DLD1 (cell line): ENCODE measurements at regions not wholly inside any gene's neighbourhood (a gene's known extent, or its start where the extent isn't known, plus 50 kb on each side); places are given as distances from the start of the nearest gene placed in this dataset.

Source experiments
- in situ Hi-C: cut with HindIII; loops from 2 replicates; pipeline ENCODE4 v1.10.0; 2017; ENCODE audit warnings: low sequenced_read_pairs

DNA sequence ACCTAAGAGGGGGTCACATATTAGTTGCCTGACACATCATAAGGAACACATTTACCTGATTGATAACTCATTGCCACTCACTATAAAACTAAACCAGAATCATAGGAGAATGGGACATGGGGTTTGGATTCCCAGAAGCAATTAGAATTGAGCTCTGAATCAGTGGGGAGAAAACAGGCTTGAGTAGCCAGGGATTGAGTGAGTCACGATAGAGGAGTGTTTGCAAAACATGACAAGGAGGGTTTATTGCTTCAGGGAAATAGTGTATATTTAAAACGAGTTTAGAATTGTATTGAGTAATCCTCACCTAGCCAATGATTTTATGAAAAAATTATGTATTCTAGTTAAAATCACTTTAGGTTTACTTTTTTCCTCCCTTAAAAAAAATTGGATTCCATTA lies 101.1 kb upstream of the THRB start:
- in situ Hi-C loops, result no loop called here

DNA sequence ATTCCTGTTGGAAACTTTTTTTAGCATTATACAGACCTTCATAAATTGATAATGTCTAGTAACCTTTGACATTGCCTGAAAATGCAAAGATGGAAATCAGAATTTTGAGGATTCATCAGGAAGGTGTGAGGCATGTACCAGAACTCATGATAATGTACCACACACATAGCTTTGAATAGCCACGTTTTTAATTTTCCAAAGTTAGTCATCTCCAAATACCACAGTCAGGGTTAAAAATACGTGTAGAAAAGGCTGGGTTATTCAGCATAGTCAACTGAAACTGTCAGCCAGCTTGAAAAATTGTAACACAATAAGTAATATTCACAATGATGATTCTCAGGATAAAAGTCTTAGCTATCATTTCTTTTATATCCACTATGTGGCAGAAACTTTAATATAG lies 102.0 kb upstream of the THRB start:
- in situ Hi-C loops, result no loop called here

DNA sequence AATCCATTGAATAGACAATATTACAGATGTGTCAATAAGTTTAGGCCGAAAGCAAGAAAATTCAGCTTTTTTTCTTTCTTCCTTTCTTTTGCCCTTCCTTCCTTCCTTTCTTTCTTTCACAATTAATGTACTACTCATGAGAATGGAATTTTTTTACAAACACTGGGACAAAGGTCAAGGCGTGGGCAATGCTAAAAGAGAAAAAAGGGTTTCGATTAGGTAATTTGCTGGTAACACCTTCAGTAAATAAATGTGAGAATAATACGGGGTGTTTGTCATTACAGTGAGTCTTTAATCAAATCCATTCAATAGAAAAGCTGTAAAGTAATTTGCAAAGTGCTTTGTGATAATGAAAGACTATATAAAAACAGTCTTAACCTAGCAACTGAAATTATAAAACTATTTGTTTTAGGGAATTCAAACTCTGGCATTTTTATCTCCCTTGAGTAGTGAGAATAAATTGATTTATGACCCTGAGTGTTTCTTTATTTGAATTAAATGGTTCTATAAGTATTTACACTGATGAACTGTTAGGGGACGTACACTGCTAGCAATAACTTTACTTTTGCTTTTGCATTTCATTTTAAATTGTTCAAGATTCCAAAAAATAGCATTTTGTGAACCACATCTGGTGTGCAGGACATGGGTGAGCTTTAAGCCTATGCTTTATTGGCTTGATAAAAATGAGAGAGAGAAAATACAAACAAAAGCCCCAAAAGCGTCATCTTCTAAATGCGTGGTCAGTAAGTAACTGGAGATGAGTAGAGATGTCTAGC lies 104.2 kb upstream of the THRB start:
- in situ Hi-C loops, result no loop called here

DNA sequence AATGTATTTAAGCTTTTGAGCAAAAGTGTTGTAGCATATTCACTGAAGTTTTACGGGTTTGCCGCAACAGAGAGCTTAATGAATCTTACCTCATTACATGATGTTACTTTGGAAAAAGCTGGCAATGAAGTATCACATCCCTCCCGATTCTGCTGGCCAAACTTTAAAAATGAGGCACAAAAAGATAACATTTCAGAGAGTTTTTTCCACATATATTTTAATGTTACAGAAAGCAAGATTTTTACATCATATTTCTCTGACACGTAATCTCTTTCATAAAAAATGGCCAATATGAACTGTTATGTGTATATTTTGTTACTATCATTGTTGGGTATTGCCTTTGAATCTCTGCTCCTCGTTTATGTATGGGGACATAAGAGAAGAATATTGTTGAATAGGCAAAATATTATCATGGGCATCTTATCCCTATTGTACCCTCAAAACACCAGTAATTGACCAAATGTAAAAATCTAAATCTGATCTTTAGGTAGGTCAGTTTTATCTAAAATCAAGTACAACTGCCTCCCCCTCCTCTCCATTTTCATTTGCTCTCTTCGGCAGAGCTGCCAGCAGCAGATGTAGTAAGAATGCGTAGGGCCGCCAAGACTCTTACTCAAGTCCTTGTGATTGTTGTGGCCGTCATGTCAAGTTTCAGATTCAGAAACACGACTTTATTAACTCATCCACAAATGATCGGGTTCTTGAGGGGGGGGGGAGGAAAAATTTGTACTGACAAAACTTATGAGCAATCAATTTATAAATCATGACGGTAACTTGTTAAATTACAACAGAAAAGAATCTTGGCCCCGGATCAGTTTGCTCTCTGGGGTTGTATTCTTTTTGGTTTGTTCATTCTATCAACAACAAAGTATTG lies 106.7 kb upstream of the THRB start:
- in situ Hi-C loops, result no loop called here

DNA sequence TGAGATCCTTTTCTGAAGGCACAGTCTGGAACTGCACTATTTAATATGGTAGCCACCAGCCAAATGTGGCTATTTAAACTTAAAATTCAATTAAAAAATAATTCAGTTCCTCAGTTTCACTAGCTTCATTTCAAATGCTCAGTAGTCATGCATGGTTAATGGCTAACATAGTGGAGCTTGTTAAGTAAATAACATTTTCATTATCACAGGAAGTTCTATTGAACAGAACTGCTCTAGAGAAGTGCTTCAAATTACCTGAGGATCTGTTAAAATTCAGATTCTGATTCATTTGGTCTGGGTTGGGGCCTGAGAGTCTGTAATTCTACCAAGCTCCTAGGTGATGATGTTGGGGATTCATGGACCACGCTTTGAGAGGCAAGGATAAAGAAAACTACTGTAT lies 109.6 kb upstream of the THRB start:
- in situ Hi-C loops, result no loop called here

DNA sequence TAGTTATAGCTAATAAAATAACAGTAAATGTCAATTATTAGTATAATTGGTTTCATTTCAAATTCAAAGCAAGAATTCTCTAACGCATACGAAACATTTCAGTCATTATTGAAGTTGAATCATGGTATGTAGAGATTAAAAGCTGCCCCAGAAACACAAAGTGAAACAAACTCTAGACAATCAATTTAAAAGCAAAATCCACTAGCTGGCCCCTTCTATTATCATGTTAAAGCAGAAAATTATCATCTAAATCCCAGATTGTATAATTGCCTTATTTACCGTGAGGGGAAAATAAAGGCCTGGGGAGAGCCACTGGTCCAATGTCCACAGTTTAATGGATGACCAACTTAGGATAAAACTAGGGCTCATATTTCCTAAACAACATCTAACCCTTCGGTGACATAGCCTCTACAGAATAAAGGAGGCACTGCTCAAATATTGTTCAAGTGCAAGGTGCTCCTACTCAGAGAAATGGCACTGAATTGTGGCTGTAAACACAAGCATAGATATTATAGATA lies 110.9 kb upstream of the THRB start:
- in situ Hi-C loops, result no loop called here

DNA sequence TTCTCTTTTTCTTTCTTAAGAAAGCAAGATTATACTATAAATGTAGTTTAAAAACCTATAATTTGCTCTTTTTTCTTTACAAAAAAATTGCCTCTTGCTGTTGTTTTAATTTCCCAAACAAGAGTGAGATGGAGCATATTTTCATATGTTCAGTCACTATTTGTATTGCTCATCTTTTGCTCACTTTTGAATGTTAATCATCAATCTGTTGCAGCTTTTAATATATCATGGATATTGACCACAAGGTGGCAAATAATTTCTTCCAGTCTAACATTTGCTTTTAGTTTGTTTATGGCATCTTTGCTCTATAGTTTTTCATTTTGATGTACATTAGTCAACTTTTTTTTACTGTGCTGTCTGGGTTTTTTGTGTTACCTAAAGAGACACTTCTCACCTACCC lies 112.6 kb upstream of the THRB start:
- in situ Hi-C loops, result no loop called here

DNA sequence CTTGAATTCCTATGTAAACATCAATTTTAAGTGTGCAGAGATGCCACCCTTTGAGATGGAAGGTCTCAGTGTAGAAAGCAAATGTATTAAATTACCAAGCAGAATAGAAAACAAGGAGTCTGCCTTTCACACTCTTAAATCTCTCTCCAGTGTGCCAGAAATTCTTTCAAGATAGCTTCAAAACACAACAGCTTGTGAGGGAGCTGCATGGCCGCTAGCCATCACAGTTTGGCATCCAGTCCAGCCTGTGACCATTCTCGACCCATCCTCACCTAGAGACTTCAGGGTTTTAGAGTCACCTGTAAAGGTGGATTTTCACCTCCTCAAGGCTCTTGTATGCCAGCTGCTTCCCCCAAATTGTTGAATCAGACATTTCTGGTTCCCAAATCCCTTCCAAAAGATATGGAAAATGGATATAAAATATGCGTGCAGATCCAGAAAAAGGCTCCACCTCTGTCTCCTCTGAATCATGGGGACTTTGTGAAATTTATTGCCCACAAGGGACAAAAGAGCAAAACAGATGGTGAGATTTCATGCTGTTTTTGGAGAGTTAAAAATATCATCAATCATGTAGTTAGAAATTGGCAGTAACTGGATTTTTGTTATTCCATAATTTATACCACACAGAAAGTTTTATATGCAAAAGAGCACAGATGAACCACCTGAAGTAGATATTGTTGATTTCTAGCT lies 114.2 kb upstream of the THRB start:
- in situ Hi-C loops, result no loop called here

DNA sequence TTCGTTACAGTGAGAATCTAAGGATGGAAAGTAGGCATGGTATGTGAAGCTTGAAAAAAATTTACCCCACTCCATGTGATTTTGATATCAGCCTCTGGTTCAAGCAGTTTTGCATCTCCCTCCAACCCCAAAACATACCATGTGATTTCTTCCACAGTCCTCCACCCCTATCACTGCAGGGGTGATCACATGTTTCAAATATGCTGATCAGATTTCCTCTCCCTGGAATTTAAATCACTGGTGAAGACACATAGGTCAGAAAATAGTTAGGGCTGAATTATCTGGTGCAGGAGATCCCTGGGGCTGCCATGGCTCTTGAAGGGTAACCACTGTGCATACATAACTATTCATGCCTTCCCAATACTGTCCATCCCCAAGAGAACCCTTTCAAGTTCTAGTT lies 119.7 kb upstream of the THRB start:
- in situ Hi-C loops, result no loop called here

DNA sequence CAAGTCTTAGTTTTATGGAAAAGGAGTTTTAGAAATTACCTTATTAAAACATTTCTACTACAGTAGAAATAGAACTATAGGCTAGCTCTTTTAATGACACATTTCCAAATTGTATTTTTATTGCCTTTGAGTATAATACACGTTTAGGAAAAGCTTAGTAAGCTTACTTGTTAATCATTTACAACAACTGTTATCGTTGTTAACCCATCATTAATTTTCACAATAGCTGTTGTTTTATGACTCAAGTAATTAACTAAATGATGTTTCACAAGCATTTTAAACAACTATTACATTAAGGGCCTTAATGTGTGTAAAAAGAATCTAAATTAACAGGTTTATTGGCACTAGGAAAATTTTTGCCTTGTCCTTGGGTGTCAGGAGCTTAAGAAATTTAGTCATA lies 120.5 kb upstream of the THRB start:
- in situ Hi-C loops, result no loop called here

DNA sequence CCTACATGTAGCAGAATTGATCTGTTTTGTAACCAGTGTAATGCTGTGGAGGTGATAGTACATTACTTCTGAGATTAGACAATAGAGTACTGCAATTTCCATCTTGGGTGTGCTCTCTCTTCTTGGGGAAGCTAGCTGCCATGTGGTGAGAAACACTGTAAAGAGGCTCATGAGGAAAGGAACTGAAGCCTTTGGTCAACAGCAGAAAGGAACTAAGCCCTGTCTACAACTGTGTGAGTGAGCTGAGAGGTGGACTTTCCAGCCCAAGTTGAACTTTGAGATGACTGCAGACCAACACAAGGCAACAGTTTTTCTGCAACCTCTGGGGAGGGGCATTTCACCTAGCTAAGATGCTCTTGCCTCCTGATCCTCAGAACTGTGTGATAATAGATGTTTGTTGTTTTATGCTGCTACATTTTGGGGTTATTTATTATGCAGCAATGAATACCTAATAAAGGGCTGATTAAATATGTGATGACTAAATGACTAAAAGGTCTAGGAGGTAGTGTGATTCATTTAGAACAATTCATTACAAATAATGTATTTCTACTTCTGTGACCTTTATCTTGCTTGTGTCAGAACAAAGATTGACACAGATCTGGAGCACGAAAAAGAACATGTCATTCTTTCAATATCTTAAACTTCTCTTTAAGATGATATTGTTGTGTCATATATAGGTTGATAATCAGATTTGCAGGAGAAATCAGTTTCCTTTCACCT lies 121.6 kb upstream of the THRB start:
- in situ Hi-C loops, result no loop called here

DNA sequence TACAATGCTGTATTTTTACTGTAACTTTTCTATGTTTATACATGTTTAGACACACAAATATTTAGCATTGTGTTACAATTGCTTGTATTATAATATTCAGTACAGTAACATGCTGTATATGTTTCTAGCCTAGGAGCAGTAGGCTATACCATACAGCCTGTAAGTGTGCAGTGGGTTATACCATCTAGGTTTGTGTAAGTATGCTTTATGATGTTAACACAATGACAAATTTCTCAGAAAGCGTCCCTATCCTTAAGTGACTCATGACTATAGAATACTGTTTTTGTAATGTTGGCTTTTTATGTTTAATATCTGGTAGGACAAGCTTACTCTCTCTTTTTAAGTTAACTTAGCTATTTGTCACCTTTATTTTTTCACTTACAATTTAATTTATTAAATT lies 127.5 kb upstream of the THRB start:
- in situ Hi-C loops, result loop anchor here (5.0 kb wide), 1 partner anchor 360 kb away; no protein-coding TSS in a partner anchor

DNA sequence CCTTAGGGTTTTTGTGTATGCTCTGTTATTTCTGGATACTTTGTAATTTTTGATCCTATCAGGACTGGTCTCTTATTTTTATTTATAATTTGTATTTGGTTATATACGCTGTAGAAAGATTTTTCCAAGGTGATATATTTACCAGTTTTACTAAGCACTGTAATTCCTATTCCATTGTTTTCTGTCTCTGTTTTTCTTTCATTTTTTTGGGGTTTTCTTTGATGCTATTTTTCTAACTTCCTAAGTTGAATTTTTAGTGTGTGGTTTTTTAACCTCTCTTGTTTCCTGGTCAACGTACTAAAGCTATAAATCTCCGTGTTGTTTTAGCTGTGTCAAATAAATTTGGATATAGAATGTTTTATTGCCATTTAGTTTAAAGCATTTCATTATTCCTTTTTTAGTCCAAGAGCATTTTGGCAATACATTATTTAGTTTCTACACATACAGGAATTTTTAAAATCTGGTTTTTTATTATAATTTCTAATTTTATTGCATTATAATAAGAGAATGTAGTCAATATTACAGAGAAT lies 128.1 kb upstream of the THRB start:
- in situ Hi-C loops, result loop anchor here (5.0 kb wide), 1 partner anchor 360 kb away; no protein-coding TSS in a partner anchor

DNA sequence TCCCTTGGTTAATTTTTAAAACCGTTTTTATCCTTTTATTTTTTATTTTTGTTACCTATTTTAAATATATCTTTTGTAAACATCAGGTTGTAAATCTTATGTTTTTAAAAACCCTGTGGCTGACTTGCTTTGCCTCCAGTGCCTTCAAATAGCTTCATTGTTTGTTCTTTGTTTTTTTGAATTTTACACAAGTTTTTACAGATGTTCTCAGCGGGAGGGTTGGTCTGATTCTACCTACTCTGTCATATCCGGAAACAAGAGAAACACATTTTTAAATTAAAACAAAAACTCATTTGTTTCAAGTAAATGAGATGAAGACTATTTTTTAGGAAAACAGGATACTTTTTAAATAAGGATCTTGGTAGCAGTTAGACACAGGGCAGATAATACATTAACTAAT lies 129.0 kb upstream of the THRB start:
- in situ Hi-C loops, result loop anchor here (5.0 kb wide), 1 partner anchor 361 kb away; no protein-coding TSS in a partner anchor

DNA sequence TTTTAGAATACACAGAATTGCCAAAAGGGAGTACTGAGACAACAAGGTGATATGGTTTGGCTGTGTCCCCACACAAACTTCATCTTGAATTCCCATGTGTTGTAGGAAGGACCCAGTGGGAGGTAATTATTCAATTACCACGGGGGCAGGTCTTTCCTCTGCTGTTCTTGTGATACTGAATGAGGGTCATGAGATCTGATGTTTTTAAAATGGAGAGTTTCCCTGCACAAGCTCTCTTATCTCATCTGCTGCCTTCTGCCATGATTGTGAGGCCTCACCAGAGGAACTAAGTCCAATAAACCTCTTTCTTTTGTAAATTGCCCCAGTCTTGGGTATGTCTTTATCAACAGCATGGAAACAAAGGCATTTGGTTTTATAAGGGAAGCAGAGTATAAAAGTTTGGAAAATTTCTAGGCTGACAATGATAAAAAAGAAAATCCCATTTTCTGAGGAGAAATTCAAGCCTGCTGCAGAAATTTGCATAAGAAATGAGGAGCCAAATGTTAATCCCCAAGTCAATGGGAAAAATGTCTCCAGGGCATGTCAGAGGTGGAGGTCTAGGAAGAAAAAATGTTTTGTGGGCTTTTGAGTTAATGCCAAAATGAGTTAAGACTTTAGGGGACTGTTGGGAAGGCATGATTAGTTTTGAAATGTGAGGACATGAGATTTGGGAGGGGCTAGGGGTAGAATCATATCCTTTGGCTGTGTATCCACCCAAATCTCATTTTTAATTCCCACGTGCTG lies 130.5 kb upstream of the THRB start:
- in situ Hi-C loops, result loop anchor here (5.0 kb wide), 1 partner anchor 363 kb away; no protein-coding TSS in a partner anchor

DNA sequence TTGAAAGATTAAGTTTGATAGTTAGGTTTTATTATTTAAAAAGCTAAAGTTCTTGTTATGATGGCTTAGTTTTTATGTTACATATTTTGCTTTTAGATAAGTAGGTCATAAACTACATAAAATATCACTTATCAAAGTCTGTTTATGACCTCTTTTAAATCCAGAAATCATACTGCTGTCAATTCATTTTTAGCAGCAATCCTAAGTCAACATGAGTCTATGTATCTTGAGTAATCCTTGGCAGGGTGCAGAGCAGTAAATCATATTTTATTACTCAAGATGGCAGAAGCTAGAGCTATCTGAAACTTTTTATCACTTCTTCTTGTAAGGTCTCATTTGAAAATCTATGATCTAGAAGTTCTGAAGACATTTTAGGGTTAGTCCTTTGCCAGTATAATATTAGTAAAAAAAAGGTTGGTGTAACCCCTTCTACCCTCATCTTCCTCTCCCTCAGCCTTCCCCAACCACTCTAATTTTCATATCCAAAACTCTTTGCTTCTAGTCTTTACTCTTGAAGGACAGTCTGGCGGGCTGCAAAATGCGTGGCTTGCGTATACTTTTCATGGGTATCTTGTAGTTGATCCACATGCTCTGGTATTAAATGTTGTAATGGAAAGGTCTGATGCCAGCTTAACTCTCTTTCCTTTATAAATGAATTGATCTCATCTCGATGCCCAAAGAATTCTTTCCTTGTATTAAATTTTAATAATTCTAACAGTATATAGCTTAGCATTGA lies 134.0 kb upstream of the THRB start:
- in situ Hi-C loops, result no loop called here

DNA sequence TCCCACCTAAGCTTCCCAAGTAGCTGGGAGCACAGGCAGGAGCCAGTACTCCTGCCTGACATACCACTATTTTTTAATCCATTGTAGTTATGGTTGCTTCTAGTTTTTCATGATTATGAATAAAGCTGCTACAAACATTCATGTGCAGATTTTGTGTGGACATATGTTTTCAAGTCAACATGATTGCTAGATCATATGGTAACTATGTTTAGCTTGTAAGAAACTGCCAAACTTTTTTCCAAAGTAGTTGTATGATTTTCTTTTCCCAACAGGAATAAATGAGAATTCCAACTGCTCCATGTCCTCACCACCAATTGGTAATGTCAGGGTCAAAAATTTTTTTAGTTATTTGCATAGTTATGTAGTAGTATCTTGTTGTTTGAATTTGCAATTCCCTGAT lies 136.8 kb upstream of the THRB start:
- in situ Hi-C loops, result no loop called here

DNA sequence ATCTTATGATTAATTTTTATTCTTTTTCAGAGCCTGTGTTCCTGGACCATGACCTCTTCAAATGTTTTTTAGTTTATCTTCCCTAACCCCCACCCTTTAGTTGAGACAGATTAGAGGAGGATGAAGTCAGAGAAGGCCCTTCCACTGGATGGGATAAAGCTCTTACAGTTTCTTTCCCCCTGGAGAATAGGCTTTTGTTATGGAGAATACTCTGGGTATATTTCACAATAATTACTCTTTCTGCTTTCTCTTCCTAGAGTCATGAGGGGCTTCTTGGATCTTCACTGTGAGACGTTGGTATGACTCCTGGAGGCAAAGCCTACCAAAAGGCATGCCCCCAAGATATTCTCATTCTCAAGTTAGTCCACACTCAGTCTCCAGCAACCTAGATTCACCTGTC lies 144.4 kb upstream of the THRB start:
- in situ Hi-C loops, result no loop called here
